Mammary epithelial cell (primary cell): ENCODE measurements at regions not wholly inside any gene's neighbourhood (a gene's known extent, or its start where the extent isn't known, plus 50 kb on each side); places are given as distances from the start of the nearest gene placed in this dataset.

Experiments used
- CTCF ChIP-seq, 2 donors: IDR thresholded peaks in 1 of 2; conservative IDR thresholded peaks in 1 of 2; 2 replicates each; pipeline ENCODE4 v1.5.1; 2011 to 2012; ENCODE audit warnings: inconsistent platforms in 2 of 2, low read length in 2 of 2, mild to moderate bottlenecking in 2 of 2, control low read depth in 1 of 2, low read depth in 1 of 2; ENCODE audit not compliant: insufficient read depth in 1 of 2; ENCODE audit errors: extremely low read depth in 1 of 2
- EZH2 ChIP-seq: IDR thresholded peaks from 2 replicates; pipeline ENCODE4 v1.6.1; 2012; ENCODE audit warnings: low read length, inconsistent platforms, borderline replicate concordance

GRCh38 chr13:33997574-33997973 lies 179.6 kb downstream of the RFC3 start:
- TF ChIP-seq CTCF (conservative IDR thresholded peaks at IDR 0.05 in 1 of 2, IDR thresholded peaks at IDR 0.05 in 1 of 2; ENCODE audit: extremely low read depth in 1 of 2, insufficient read depth in 1 of 2, low read depth in 1 of 2, low read length in 2 of 2) (no peak), EZH2 (no peak)
